HCT116 (cell line): ENCODE measurements at regions not wholly inside any gene's neighbourhood (a gene's known extent, or its start where the extent isn't known, plus 50 kb on each side); places are given as distances from the start of the nearest gene placed in this dataset.

ENCODE experiments used
- CBX3 ChIP-seq: IDR thresholded peaks from 2 replicates; pipeline ENCODE4 v1.6.1; 2012; ENCODE audit warnings: low read depth
- POLR2A ChIP-seq: IDR thresholded peaks from 2 replicates; pipeline ENCODE4 v1.7.0; 2011; ENCODE audit warnings: borderline replicate concordance; ENCODE audit not compliant: insufficient read depth, insufficient read length; ENCODE audit errors: extremely low read depth

DNA sequence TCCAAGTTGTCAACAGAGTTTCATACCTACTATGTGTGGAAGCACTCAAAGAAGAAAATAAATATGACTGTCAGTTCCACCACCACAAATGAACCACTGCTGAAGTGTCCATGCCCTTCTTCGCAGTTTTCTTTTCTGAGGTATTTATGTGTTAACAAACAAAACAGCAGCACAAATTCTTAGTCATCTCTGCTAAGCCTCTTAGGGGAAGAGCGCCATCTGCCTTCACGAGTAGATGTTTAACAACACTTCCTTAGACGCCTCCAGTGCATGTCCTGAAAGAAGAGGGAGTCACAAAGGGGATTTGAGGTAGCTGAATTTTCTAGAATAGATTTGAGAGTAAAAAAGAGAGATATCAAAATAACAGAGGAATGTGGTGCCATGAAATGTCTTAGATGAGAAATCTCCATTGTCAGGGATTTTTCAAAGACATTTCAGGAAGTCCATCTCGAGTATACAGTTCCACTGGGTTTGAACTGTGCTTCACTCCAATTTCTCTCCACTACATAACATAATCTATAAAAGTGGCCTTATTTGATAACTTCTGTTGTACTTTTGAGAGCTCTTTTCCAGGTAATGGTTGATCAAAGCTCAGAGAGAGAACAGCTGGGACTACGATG is 775.3 kb upstream of the POM121L12 start:
- TF ChIP-seq POLR2A (no peak), CBX3 (no peak)
